B cell (primary cell): ENCODE measurements at regions not wholly inside any gene's neighbourhood (a gene's known extent, or its start where the extent isn't known, plus 50 kb on each side); places are given as distances from the start of the nearest gene placed in this dataset.

Source experiments
- EZH2 ChIP-seq: IDR thresholded peaks from 2 replicates; pipeline ENCODE4 v1.6.1; 2012; ENCODE audit warnings: borderline replicate concordance, low read depth, mild to moderate bottlenecking, moderate library complexity, low read length; ENCODE audit not compliant: insufficient read depth, poor library complexity, severe bottlenecking
- TF ChIP-seq, protein P1 (sequence below): fragments of 200-600 bp; IDR thresholded peaks from one replicate; pipeline ENCODE4 v1.8.0; 2022; ENCODE audit warnings: antibody characterized with exemption, mild to moderate bottlenecking

DNA sequence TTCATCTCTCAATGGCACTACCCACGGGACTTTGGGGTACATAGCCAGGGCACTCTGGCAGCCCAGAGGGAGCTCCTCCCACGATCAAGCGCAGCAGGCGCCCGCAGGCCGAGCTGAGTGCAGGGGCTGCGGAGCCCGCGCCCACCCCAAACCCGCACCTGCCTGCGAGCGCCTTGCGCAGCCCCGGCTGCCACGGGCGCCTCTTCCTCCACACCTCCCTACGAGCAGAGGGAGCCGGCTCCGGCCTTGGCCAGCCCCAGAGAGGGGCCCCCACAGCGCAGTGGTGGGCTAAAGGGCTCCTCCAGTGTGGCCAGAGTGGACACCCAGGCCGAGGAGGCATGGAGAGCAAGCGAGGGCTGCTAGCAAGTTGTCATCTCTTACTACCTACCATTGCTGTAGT is 165.2 kb downstream of the UBE2E3 start:
- TF ChIP-seq, protein P1, sequence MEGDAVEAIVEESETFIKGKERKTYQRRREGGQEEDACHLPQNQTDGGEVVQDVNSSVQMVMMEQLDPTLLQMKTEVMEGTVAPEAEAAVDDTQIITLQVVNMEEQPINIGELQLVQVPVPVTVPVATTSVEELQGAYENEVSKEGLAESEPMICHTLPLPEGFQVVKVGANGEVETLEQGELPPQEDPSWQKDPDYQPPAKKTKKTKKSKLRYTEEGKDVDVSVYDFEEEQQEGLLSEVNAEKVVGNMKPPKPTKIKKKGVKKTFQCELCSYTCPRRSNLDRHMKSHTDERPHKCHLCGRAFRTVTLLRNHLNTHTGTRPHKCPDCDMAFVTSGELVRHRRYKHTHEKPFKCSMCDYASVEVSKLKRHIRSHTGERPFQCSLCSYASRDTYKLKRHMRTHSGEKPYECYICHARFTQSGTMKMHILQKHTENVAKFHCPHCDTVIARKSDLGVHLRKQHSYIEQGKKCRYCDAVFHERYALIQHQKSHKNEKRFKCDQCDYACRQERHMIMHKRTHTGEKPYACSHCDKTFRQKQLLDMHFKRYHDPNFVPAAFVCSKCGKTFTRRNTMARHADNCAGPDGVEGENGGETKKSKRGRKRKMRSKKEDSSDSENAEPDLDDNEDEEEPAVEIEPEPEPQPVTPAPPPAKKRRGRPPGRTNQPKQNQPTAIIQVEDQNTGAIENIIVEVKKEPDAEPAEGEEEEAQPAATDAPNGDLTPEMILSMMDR, result no peak
- TF ChIP-seq EZH2, result no peak
